KMS-11 (cell line): ENCODE measurements at regions not wholly inside any gene's neighbourhood (a gene's known extent, or its start where the extent isn't known, plus 50 kb on each side); places are given as distances from the start of the nearest gene placed in this dataset.

Experiments used
- H2AFZ ChIP-seq: fragments of 200-600 bp; sonication (generic); 2 replicates; pipeline ENCODE4 v1.6.1; 2016; ENCODE audit warnings: antibody characterized with exemption, mixed run types, low read depth
- H3K27ac ChIP-seq: fragments of 200-600 bp; sonication (generic); 2 replicates; pipeline ENCODE4 v1.6.1; 2016; ENCODE audit warnings: mild to moderate bottlenecking, mixed run types
- H3K27me3 ChIP-seq: fragments of 200-600 bp; sonication (generic); 2 replicates; pipeline ENCODE4 v1.6.1; 2017; ENCODE audit warnings: mild to moderate bottlenecking, low read depth, mixed run types, moderate library complexity; ENCODE audit not compliant: insufficient read depth
- H3K36me3 ChIP-seq: fragments of 200-600 bp; sonication (generic); 2 replicates; pipeline ENCODE4 v1.6.1; 2017; ENCODE audit warnings: mild to moderate bottlenecking, mixed run types; ENCODE audit not compliant: insufficient read depth
- H3K4me1 ChIP-seq: fragments of 200-600 bp; sonication (generic); 2 replicates; pipeline ENCODE4 v1.6.1; 2016; ENCODE audit warnings: mild to moderate bottlenecking, low read depth, mixed run types; ENCODE audit not compliant: poor library complexity, severe bottlenecking
- H3K4me2 ChIP-seq: fragments of 200-600 bp; sonication (generic); 2 replicates; pipeline ENCODE4 v1.7.0; 2016; ENCODE audit warnings: mild to moderate bottlenecking, mixed run types
- H3K4me3 ChIP-seq: fragments of 200-600 bp; sonication (generic); IDR thresholded peaks from 2 replicates; pipeline ENCODE4 v1.6.1; 2017; ENCODE audit warnings: low read depth, low read length, mixed read lengths; ENCODE audit not compliant: insufficient read depth
- H3K79me2 ChIP-seq: fragments of 200-600 bp; sonication (generic); 2 replicates; pipeline ENCODE4 v1.6.1; 2016; ENCODE audit warnings: low read depth, mixed run types; ENCODE audit not compliant: insufficient read depth
- H3K9ac ChIP-seq: fragments of 200-600 bp; sonication (generic); 2 replicates; pipeline ENCODE4 v1.6.1; 2016; ENCODE audit warnings: mild to moderate bottlenecking, mixed run types
- H4K20me1 ChIP-seq: fragments of 200-600 bp; sonication (generic); 2 replicates; pipeline ENCODE4 v1.6.1; 2016; ENCODE audit warnings: mild to moderate bottlenecking, mixed run types; ENCODE audit not compliant: insufficient read depth
- CTCF ChIP-seq: fragments of 200-600 bp; sonication (generic); conservative IDR thresholded peaks from 2 replicates; pipeline ENCODE4 v1.6.1; 2017; ENCODE audit warnings: low read depth, mild to moderate bottlenecking, antibody characterized with exemption, low read length, moderate library complexity, mixed read lengths

- H3K36me3 ChIP-seq = no peaks in the 10 kb centered on the region
- no peak overlapping the region for H3K4me2 ChIP-seq
- H3K4me3 ChIP-seq = no peak overlapping the region
- H2AFZ ChIP-seq = no peak overlapping the region
- H3K9ac ChIP-seq = no peak overlapping the region
- no peak overlapping the region for H3K27ac ChIP-seq
- TF ChIP-seq CTCF = no peak
- H3K79me2 ChIP-seq = no peaks in the 10 kb centered on the region
- H4K20me1 ChIP-seq = no peaks in the 10 kb centered on the region
- H3K4me1 ChIP-seq = peaks cover 35% of the 10 kb centered on the region
- no peaks in the 10 kb centered on the region for H3K27me3 ChIP-seq
Observed at GRCh38 chr16:79712276-79712675, 111.7 kb upstream of the MAF start.

- H3K4me3 ChIP-seq = no peak overlapping the region
- H2AFZ ChIP-seq = no peak overlapping the region
- H3K36me3 ChIP-seq = no peaks in the 10 kb centered on the region
- H3K4me2 ChIP-seq = no peak overlapping the region
- peaks cover 3% of the 10 kb centered on the region for H3K4me1 ChIP-seq
- no peaks in the 10 kb centered on the region for H3K79me2 ChIP-seq
- TF ChIP-seq CTCF = no peak
- H3K27ac ChIP-seq = no peak overlapping the region
- H3K9ac ChIP-seq = no peak overlapping the region
- no peaks in the 10 kb centered on the region for H4K20me1 ChIP-seq
- H3K27me3 ChIP-seq = no peaks in the 10 kb centered on the region
Observed at GRCh38 chr16:79707876-79708275, 107.3 kb upstream of the MAF start.

- H3K4me1 ChIP-seq = no peaks in the 10 kb centered on the region
- H3K27me3 ChIP-seq = no peaks in the 10 kb centered on the region
- no peak overlapping the region for H3K4me3 ChIP-seq
- H3K9ac ChIP-seq = no peak overlapping the region
- no peak for TF ChIP-seq CTCF
- no peak overlapping the region for H3K27ac ChIP-seq
- H2AFZ ChIP-seq = no peak overlapping the region
- H3K4me2 ChIP-seq = no peak overlapping the region
- H4K20me1 ChIP-seq = no peaks in the 10 kb centered on the region
- no peaks in the 10 kb centered on the region for H3K79me2 ChIP-seq
- H3K36me3 ChIP-seq = no peaks in the 10 kb centered on the region
Observed at GRCh38 chr16:79703066-79703465, 102.5 kb upstream of the MAF start.

GRCh38 chr16:79698341-79698753 lies 97.8 kb upstream of the MAF start:
- no peak overlapping the region for H3K4me3 ChIP-seq
- no peaks in the 10 kb centered on the region for H3K4me1 ChIP-seq
- H4K20me1 ChIP-seq = no peaks in the 10 kb centered on the region
- H3K27me3 ChIP-seq = no peaks in the 10 kb centered on the region
- no peak overlapping the region for H2AFZ ChIP-seq
- H3K4me2 ChIP-seq = no peak overlapping the region
- H3K9ac ChIP-seq = no peak overlapping the region
- no peaks in the 10 kb centered on the region for H3K79me2 ChIP-seq
- TF ChIP-seq CTCF = no peak
- H3K36me3 ChIP-seq = no peaks in the 10 kb centered on the region
- H3K27ac ChIP-seq = no peak overlapping the region
